H9 (cell line): ENCODE measurements at regions not wholly inside any gene's neighbourhood (a gene's known extent, or its start where the extent isn't known, plus 50 kb on each side); places are given as distances from the start of the nearest gene placed in this dataset.

ENCODE experiments used
- DNase-seq: peaks from one replicate; pipeline ENCODE4 v3.0.0-alpha.2; 2017
- H2AFZ ChIP-seq: one replicate; pipeline ENCODE4 v1.6.1; 2013; ENCODE audit warnings: mild to moderate bottlenecking, low read length, control low read depth, moderate library complexity
- H2AK5ac ChIP-seq: 2 replicates; pipeline ENCODE4 v1.6.1; 2013; ENCODE audit warnings: low read length, control low read depth, mixed read lengths; ENCODE audit not compliant: insufficient read length
- H2BK120ac ChIP-seq: one replicate; pipeline ENCODE4 v1.6.1; 2013; ENCODE audit warnings: low read depth, mild to moderate bottlenecking, low read length, control low read depth, inconsistent platforms; ENCODE audit not compliant: poor library complexity, severe bottlenecking
- H2BK12ac ChIP-seq: 2 replicates; pipeline ENCODE4 v1.6.1; 2013; ENCODE audit warnings: low read length, control low read depth, mixed read lengths, low read depth; ENCODE audit not compliant: insufficient read length
- H2BK15ac ChIP-seq: 2 replicates; pipeline ENCODE4 v1.6.1; 2013; ENCODE audit warnings: low read depth, low read length, control low read depth
- H2BK20ac ChIP-seq: one replicate; pipeline ENCODE4 v1.6.1; 2013; ENCODE audit warnings: low read depth, mild to moderate bottlenecking, low read length, control low read depth, inconsistent platforms; ENCODE audit not compliant: poor library complexity, severe bottlenecking
- H2BK5ac ChIP-seq: 2 replicates; pipeline ENCODE4 v1.6.1; 2013; ENCODE audit warnings: low read length, control low read depth, mixed read lengths; ENCODE audit not compliant: insufficient read length
- H3K14ac ChIP-seq: 2 replicates; pipeline ENCODE4 v1.6.1; 2013; ENCODE audit warnings: low read length, control low read depth; ENCODE audit not compliant: insufficient read depth
- H3K18ac ChIP-seq: 2 replicates; pipeline ENCODE4 v1.6.1; 2013; ENCODE audit warnings: low read depth, mild to moderate bottlenecking, mixed read lengths, low read length, control low read depth; ENCODE audit not compliant: insufficient read length
- H3K23ac ChIP-seq: 2 replicates; pipeline ENCODE4 v1.6.1; 2013; ENCODE audit warnings: low read length, control low read depth, mixed read lengths, low read depth; ENCODE audit not compliant: insufficient read length
- H3K23me2 ChIP-seq: 2 replicates; pipeline ENCODE4 v1.6.1; 2013; ENCODE audit warnings: low read depth, mild to moderate bottlenecking, mixed read lengths, low read length, control low read depth; ENCODE audit not compliant: insufficient read length, poor library complexity, severe bottlenecking
- H3K27ac ChIP-seq: 2 replicates; pipeline ENCODE4 v1.5.1; 2013; ENCODE audit warnings: low read length, control low read depth, mixed read lengths, low read depth; ENCODE audit not compliant: insufficient read length
- H3K27me3 ChIP-seq: 2 replicates; pipeline ENCODE4 v1.6.1; 2013; ENCODE audit warnings: low read length, control low read depth, inconsistent platforms; ENCODE audit not compliant: insufficient read depth
- H3K4ac ChIP-seq: 2 replicates; pipeline ENCODE4 v1.6.1; 2013; ENCODE audit warnings: low read depth, mild to moderate bottlenecking, control low read depth, inconsistent platforms, low read length, moderate library complexity
- H3K4me1 ChIP-seq: 2 replicates; pipeline ENCODE4 v1.6.1; 2013; ENCODE audit warnings: low read length, control low read depth, inconsistent platforms; ENCODE audit not compliant: insufficient read depth
- H3K4me2 ChIP-seq: 2 replicates; pipeline ENCODE4 v1.6.1; 2013; ENCODE audit warnings: low read length, control low read depth, mixed read lengths; ENCODE audit not compliant: insufficient read length, insufficient read depth
- H3K56ac ChIP-seq: 2 replicates; pipeline ENCODE4 v1.6.1; 2013; ENCODE audit warnings: low read depth, mild to moderate bottlenecking, mixed read lengths, low read length, control low read depth; ENCODE audit not compliant: insufficient read length
- H3K79me1 ChIP-seq: 2 replicates; pipeline ENCODE4 v1.6.1; 2013; ENCODE audit warnings: low read depth, mild to moderate bottlenecking, moderate library complexity, low read length, control low read depth, inconsistent platforms; ENCODE audit not compliant: insufficient read depth, poor library complexity, severe bottlenecking
- H3K79me2 ChIP-seq: 2 replicates; pipeline ENCODE4 v1.6.1; 2013; ENCODE audit warnings: low read length, control low read depth, inconsistent platforms; ENCODE audit not compliant: insufficient read depth
- H3K9ac ChIP-seq: 2 replicates; pipeline ENCODE4 v1.6.1; 2013; ENCODE audit warnings: low read length, control low read depth, mixed read lengths; ENCODE audit not compliant: insufficient read length; ENCODE audit errors: extremely low read depth
- H3K9me3 ChIP-seq: one replicate; pipeline ENCODE4 v1.6.1; 2013; ENCODE audit warnings: low read depth, low read length, inconsistent platforms; ENCODE audit not compliant: control insufficient read depth
- H3T11ph ChIP-seq: one replicate; pipeline ENCODE4 v1.6.1; 2013; ENCODE audit warnings: mild to moderate bottlenecking, low read length, control low read depth, inconsistent platforms
- H4K20me1 ChIP-seq: one replicate; pipeline ENCODE4 v1.6.1; 2013; ENCODE audit not compliant: control insufficient read depth, insufficient read length, insufficient read depth
- H4K5ac ChIP-seq: 2 replicates; pipeline ENCODE4 v1.6.1; 2013; ENCODE audit warnings: low read depth, mild to moderate bottlenecking, mixed read lengths, low read length, control low read depth; ENCODE audit not compliant: insufficient read length
- H4K8ac ChIP-seq: replicated peaks from 2 replicates; pipeline ENCODE4 v1.6.1; 2013; ENCODE audit warnings: low read length, control low read depth, mixed read lengths, low read depth; ENCODE audit not compliant: insufficient read length
- H4K91ac ChIP-seq: 2 replicates; pipeline ENCODE4 v1.6.1; 2013; ENCODE audit warnings: low read depth, mild to moderate bottlenecking, moderate library complexity, mixed read lengths, low read length, control low read depth; ENCODE audit not compliant: insufficient read length
- H3K27ac Mint-ChIP-seq, 3 experiments: 2 replicates in 2 of 3; 3 replicates in 1 of 3; pipeline ENCODE4 v1.8.0; 2020 to 2021; ENCODE audit warnings: mixed read lengths in 3 of 3, mild to moderate bottlenecking in 1 of 3, moderate library complexity in 1 of 3
- H3K27me3 Mint-ChIP-seq: 2 replicates; pipeline ENCODE4 v1.8.0; 2021; ENCODE audit warnings: low read depth, mild to moderate bottlenecking, moderate library complexity, mixed read lengths
- H3K36me3 Mint-ChIP-seq, 3 experiments: 2 replicates in 2 of 3; 3 replicates in 1 of 3; pipeline ENCODE4 v1.8.0; 2020 to 2021; ENCODE audit warnings: low read depth in 3 of 3, mixed read lengths in 3 of 3; ENCODE audit not compliant: insufficient read depth in 1 of 3
- H3K4me1 Mint-ChIP-seq, 2 experiments: 2 replicates each; pipeline ENCODE4 v1.8.0; 2020; ENCODE audit warnings: mixed read lengths in 2 of 2
- H3K4me3 Mint-ChIP-seq, 2 experiments: 2 replicates in 1 of 2; 3 replicates in 1 of 2; pipeline ENCODE4 v1.8.0; 2020 to 2021; ENCODE audit warnings: mild to moderate bottlenecking in 2 of 2, mixed read lengths in 2 of 2, moderate library complexity in 1 of 2
- H3K9me3 Mint-ChIP-seq, 2 experiments: 2 replicates in 1 of 2; 3 replicates in 1 of 2; pipeline ENCODE4 v1.8.0; 2020; ENCODE audit warnings: mild to moderate bottlenecking in 2 of 2, mixed read lengths in 2 of 2, moderate library complexity in 1 of 2
- CTCF ChIP-seq: fragments of 200-600 bp; sonication (generic); conservative IDR thresholded peaks from 3 replicates; pipeline ENCODE4 v1.8.0; 2021; ENCODE audit warnings: antibody characterized with exemption, mild to moderate bottlenecking
- WGBS: extraction: QIAGEN DNeasy Blood & Tissue Kit; methylation state at CpG from one replicate; pipeline ENCODE4 v1.1.7; 2013; ENCODE audit warnings: missing lambda C conversion rate, low lambda C conversion rate, mixed read lengths; ENCODE audit not compliant: insufficient read length; ENCODE audit errors: extremely low coverage; 5-methylcytosine and 5-hydroxymethylcytosine counted together

GRCh38 chr9:101791938-101792337 is 53.5 kb upstream of the GRIN3A start:
- Histone ChIP-seq H3K27me3 (no peaks in the 10 kb centered on the region), H3K9ac (no peak overlapping the region), H3K9me3 (no peaks in the 10 kb centered on the region), H2BK20ac (no peak overlapping the region), H3T11ph (no peak overlapping the region), H3K79me2 (no peaks in the 10 kb centered on the region; the same call in 1 of the 2 replicates), H2BK120ac (no peak overlapping the region), H3K27ac (no peak overlapping the region), H4K5ac (no peak overlapping the region), H4K8ac (no peak overlapping the region), H2AK5ac (no peak overlapping the region), H4K91ac (no peak overlapping the region), H3K56ac (no peak overlapping the region), H3K4ac (no peak overlapping the region), H2BK5ac (no peak overlapping the region), H3K23ac (no peak overlapping the region), H3K79me1 (no peaks in the 10 kb centered on the region), H2BK12ac (no peak overlapping the region), H3K23me2 (no peaks in the 10 kb centered on the region), H3K4me1 (no peaks in the 10 kb centered on the region), H4K20me1 (no peaks in the 10 kb centered on the region), H3K18ac (no peak overlapping the region), H2BK15ac (no peak overlapping the region), H3K14ac (no peak overlapping the region), H3K4me2 (no peak overlapping the region), H2AFZ (no peak overlapping the region)
- TF ChIP-seq CTCF: peak; percentile 79
- no peaks in the 10 kb centered on the region for H3K36me3 Mint-ChIP-seq
- DNase-seq: peak; percentile 80
- H3K4me3 Mint-ChIP-seq: no peak overlapping the region
- no CpG with 5 or more reads among the region's 3 CpGs for WGBS
- no peaks in the 10 kb centered on the region for H3K4me1 Mint-ChIP-seq
- H3K9me3 Mint-ChIP-seq: no peaks in the 10 kb centered on the region
- peaks cover 3% of the 10 kb centered on the region for H3K27me3 Mint-ChIP-seq
- H3K27ac Mint-ChIP-seq: no peak overlapping the region
